ENCODE measurements at regions not wholly inside any gene's neighbourhood (a gene's known extent, or its start where the extent isn't known, plus 50 kb on each side); places are given as distances from the start of the nearest gene placed in this dataset.

DNA sequence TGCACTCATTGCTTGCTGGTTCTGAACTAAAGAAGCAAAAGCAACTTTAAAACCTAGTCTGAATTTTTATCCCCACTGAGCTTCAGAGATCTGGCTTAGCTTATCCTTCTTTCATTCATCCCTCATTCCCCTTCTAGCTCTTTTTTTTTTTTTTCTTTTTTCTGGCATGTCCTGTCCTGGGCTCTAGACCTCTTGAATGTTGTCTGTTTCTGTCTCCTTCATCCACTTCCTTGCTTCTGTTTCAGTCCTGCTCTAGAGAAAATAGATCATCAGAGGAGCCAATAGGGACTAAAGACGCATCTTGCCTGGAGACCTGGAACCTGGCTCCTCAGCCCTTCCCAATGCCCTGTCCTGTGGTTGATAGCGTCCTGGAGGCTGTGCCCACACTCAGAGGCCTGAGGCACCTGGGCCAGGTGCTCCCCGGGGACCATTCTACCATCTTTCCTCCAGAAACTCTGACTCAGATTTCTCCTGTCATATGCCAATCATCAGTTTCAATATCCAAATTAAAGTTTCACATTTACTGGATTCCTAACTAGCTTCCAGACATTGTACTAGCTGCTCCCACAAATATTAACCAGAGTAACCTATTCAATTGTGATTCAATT, 115.7 kb upstream of the GATB start:
- TF ChIP-seq, protein P1, sequence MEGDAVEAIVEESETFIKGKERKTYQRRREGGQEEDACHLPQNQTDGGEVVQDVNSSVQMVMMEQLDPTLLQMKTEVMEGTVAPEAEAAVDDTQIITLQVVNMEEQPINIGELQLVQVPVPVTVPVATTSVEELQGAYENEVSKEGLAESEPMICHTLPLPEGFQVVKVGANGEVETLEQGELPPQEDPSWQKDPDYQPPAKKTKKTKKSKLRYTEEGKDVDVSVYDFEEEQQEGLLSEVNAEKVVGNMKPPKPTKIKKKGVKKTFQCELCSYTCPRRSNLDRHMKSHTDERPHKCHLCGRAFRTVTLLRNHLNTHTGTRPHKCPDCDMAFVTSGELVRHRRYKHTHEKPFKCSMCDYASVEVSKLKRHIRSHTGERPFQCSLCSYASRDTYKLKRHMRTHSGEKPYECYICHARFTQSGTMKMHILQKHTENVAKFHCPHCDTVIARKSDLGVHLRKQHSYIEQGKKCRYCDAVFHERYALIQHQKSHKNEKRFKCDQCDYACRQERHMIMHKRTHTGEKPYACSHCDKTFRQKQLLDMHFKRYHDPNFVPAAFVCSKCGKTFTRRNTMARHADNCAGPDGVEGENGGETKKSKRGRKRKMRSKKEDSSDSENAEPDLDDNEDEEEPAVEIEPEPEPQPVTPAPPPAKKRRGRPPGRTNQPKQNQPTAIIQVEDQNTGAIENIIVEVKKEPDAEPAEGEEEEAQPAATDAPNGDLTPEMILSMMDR (IDR thresholded peaks at IDR 0.05) = no peak
- no peak for TF ChIP-seq EZH2 (IDR thresholded peaks at IDR 0.05; ENCODE audit: borderline replicate concordance, insufficient read depth, low read depth, low read length, poor library complexity, severe bottlenecking)

Data from B cell (primary cell).